Panc1 (cell line): ENCODE measurements at regions not wholly inside any gene's neighbourhood (a gene's known extent, or its start where the extent isn't known, plus 50 kb on each side); places are given as distances from the start of the nearest gene placed in this dataset.

Experiments used
- CTCF ChIP-seq: fragments of 450-650 bp; IDR thresholded peaks from 2 replicates; pipeline ENCODE4 v1.5.1; 2017; ENCODE audit warnings: mild to moderate bottlenecking
- TF ChIP-seq, protein P1 (sequence below), 2 experiments: IDR thresholded peaks; 2 replicates each; pipeline ENCODE4 v1.6.1; 2011 to 2012; ENCODE audit warnings: low read depth in 2 of 2, control low read depth in 1 of 2, low read length in 1 of 2, mild to moderate bottlenecking in 1 of 2, moderate library complexity in 1 of 2; ENCODE audit not compliant: insufficient read depth in 1 of 2

GRCh38 chrX:40808203-40808602 lies 72.9 kb upstream of the MED14 start:
- TF ChIP-seq, protein P1, sequence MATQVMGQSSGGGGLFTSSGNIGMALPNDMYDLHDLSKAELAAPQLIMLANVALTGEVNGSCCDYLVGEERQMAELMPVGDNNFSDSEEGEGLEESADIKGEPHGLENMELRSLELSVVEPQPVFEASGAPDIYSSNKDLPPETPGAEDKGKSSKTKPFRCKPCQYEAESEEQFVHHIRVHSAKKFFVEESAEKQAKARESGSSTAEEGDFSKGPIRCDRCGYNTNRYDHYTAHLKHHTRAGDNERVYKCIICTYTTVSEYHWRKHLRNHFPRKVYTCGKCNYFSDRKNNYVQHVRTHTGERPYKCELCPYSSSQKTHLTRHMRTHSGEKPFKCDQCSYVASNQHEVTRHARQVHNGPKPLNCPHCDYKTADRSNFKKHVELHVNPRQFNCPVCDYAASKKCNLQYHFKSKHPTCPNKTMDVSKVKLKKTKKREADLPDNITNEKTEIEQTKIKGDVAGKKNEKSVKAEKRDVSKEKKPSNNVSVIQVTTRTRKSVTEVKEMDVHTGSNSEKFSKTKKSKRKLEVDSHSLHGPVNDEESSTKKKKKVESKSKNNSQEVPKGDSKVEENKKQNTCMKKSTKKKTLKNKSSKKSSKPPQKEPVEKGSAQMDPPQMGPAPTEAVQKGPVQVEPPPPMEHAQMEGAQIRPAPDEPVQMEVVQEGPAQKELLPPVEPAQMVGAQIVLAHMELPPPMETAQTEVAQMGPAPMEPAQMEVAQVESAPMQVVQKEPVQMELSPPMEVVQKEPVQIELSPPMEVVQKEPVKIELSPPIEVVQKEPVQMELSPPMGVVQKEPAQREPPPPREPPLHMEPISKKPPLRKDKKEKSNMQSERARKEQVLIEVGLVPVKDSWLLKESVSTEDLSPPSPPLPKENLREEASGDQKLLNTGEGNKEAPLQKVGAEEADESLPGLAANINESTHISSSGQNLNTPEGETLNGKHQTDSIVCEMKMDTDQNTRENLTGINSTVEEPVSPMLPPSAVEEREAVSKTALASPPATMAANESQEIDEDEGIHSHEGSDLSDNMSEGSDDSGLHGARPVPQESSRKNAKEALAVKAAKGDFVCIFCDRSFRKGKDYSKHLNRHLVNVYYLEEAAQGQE (IDR thresholded peaks at IDR 0.05; ENCODE audit: insufficient read depth in 1 of 2, low read depth in 2 of 2, low read length in 1 of 2) = no peak
- TF ChIP-seq CTCF = no peak
